NB4 (cell line): ENCODE measurements at regions not wholly inside any gene's neighbourhood (a gene's known extent, or its start where the extent isn't known, plus 50 kb on each side); places are given as distances from the start of the nearest gene placed in this dataset.

ENCODE experiments used
- DNase-seq: peaks from one replicate; pipeline ENCODE4 v3.0.0; 2010; ENCODE audit warnings: low read depth
- H3K4me3 ChIP-seq: one replicate; pipeline ENCODE4 v1.5.1; 2011; ENCODE audit warnings: mild to moderate bottlenecking, low read depth, low read length, moderate library complexity
- MYC ChIP-seq: IDR thresholded peaks from 2 replicates; pipeline ENCODE4 v1.6.1; 2011; ENCODE audit warnings: low read depth, low read length
- POLR2A ChIP-seq: IDR thresholded peaks from 2 replicates; pipeline ENCODE4 v1.6.1; 2011; ENCODE audit warnings: mild to moderate bottlenecking; ENCODE audit not compliant: insufficient read length; ENCODE audit errors: extremely low read depth
- TF ChIP-seq, protein P1 (sequence below): IDR thresholded peaks from 2 replicates; pipeline ENCODE4 v1.6.1; 2011; ENCODE audit warnings: low read depth, low read length
- TF ChIP-seq, protein P2 (sequence below): IDR thresholded peaks from one replicate; pipeline ENCODE4 v1.5.1; 2012; ENCODE audit warnings: low read depth, low read length

DNA sequence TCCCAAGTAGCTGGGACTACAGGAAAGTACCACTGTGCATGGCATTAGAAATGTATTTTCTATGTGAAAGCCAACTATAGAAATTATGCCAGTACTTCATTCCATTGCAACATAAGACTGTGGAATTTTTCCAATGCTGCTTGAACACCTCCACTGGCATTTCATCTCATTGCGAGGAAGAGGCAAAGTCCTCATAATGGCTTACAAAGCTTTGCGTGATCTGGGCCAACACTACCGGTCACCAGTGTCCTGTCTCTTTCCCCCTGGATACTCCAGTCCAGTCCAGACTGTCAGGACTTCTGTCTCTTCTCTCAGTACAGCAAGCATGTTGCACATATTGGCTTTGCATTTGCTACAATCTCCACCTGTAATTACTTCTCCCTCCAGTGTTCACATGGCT is 223.5 kb downstream of the GPD2 start:
- TF ChIP-seq, protein P1, sequence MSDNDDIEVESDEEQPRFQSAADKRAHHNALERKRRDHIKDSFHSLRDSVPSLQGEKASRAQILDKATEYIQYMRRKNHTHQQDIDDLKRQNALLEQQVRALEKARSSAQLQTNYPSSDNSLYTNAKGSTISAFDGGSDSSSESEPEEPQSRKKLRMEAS = no peak
- no peak for TF ChIP-seq POLR2A
- TF ChIP-seq, protein P2, sequence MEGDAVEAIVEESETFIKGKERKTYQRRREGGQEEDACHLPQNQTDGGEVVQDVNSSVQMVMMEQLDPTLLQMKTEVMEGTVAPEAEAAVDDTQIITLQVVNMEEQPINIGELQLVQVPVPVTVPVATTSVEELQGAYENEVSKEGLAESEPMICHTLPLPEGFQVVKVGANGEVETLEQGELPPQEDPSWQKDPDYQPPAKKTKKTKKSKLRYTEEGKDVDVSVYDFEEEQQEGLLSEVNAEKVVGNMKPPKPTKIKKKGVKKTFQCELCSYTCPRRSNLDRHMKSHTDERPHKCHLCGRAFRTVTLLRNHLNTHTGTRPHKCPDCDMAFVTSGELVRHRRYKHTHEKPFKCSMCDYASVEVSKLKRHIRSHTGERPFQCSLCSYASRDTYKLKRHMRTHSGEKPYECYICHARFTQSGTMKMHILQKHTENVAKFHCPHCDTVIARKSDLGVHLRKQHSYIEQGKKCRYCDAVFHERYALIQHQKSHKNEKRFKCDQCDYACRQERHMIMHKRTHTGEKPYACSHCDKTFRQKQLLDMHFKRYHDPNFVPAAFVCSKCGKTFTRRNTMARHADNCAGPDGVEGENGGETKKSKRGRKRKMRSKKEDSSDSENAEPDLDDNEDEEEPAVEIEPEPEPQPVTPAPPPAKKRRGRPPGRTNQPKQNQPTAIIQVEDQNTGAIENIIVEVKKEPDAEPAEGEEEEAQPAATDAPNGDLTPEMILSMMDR = no peak
- TF ChIP-seq MYC = no peak
- DNase-seq = no peak
- no peak overlapping the region for H3K4me3 ChIP-seq

DNA sequence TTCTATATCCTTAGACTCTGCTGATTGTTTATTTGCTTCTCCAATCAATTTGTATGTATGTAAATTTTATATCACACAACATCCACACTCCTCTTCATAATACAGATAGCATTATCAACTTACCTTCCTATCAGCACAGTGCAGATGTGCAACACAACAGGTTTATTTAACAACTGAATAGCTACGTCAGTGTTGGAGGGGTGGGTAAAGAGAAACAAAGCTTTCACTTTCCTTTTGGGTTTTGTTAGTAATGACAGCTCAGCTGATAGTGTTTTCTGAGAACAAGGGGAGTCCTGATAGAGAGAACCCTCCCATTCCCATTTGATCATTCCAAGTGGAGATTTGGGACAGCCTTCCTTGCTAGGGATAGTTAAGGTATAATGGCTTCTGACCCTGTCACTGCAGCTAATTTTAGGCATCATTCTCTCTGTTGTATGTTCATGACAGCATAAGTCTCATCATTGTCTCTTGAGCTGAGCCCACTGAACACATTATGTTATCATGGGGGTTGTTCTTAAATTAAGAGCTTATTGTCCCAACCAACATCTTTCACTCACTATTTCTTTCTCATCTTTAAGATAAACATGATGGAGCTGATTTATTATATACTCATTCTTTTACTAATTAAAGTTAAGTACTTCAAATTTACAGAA is 227.7 kb downstream of the GPD2 start:
- H3K4me3 ChIP-seq = no peak overlapping the region
- DNase-seq = no peak
- TF ChIP-seq POLR2A = no peak
- TF ChIP-seq, protein P2 = no peak
- no peak for TF ChIP-seq MYC

DNA sequence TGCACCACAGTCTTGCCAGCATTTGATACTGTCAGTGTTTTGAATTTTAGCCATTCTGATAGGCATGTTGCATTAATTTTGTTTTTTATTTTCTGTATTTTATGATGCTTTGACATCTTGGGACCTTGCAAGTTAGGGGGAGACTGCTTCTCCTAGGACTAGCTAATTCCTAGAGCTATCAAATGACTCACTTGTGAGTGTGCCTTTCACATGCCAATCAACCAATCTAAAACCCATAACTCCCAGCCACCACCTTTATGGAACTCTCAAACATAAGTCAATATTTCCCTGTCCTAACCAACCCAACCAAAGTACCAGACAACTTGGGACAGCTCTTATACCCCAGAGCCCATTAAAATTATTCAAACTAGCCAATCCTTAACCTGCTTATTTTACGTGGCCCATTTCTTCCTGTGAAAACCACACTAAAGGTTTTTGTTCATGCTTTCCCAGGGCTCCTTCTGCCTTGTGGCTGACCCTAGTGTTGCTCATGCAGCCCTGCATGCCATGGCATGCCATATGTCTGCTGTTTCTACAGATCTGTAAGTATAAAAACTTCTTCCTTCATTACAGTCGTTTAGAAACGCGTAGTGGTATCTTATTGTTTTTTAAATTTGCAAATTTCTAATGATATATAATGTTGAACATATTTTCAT is 230.1 kb downstream of the GPD2 start:
- no peak for DNase-seq
- TF ChIP-seq MYC = no peak
- no peak for TF ChIP-seq POLR2A
- TF ChIP-seq, protein P2 = no peak
- TF ChIP-seq, protein P1 = no peak
- no peak overlapping the region for H3K4me3 ChIP-seq

DNA sequence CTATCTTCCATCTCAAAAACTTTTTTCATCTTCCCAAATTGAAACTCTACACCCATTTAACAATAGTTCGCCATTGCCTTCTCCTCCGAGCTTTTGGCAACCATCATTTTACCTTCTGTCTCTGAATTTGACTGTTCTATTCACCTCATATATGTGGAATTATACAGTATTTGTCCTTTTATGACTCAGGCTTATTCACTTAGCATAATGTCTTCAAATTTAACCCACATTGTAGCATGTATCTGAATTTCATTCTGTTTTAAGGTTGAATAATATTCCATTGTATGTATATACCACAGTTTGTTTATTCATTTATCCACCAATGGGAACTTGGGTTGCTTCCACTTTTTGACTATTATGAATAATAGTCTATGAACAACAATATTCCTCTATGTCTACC is 233.9 kb downstream of the GPD2 start:
- TF ChIP-seq MYC (no peak), POLR2A (no peak)
- TF ChIP-seq, protein P1 = no peak
- TF ChIP-seq, protein P2 = no peak
- DNase-seq = no peak
- H3K4me3 ChIP-seq = no peak overlapping the region

DNA sequence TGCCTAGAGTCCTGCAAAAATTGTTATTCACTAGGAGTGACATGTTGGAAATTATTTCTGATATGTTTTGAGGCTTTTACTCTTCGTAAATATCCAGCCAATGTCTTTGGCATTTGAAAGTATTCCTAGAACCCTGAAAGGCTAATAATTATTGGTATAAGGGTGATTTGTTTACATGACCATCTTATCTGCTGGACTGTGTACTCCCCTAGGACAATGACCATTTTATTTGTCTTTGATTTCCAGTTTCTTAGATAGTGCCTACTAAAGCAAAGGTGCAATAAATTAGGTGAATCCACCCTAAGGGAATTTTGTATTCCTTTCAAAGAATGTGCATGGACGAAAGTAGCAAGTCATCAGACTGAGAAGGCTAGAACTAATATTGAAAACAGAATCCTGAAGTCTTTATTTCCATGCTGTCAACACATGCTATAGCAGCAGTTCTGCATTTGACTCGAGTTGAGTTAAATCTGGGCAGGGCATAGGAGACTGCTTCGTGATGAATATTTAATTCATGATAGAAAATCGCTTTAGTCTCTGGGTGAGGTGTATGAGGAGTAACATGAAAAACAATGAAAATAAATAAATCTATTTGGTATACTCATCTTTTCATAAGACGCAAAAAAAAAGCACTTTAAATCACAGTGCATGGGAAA is 235.7 kb downstream of the GPD2 start:
- DNase-seq = no peak
- TF ChIP-seq MYC = no peak
- TF ChIP-seq POLR2A = no peak
- TF ChIP-seq, protein P2 = no peak
- TF ChIP-seq, protein P1 = no peak
- H3K4me3 ChIP-seq = no peak overlapping the region
